Psoas muscle (tissue), 7 donors: ENCODE measurements at regions not wholly inside any gene's neighbourhood (a gene's known extent, or its start where the extent isn't known, plus 50 kb on each side); places are given as distances from the start of the nearest gene placed in this dataset.

Experiments used
- ATAC-seq, 4 donors: fragments of 200-7000 bp; cut with Tn5 transposase; one replicate each; pipeline ENCODE4 v1.9.1; 2020; ENCODE audit warnings: moderate library complexity in 3 of 4, mild to moderate bottlenecking in 2 of 4
- DNase-seq, 2 donors: peaks; one replicate each; pipeline ENCODE4 v3.0.0-alpha.2; 2020
- H3K27ac ChIP-seq: fragments of 200-600 bp; one replicate; pipeline ENCODE4 v1.8.0; 2022
- H3K27me3 ChIP-seq, 3 donors: fragments of 200-600 bp in 1 of 3; one replicate each; pipeline versions ENCODE4 v1.6.1 to v1.8.0; 2013 to 2022; ENCODE audit warnings: low read length in 2 of 3, mild to moderate bottlenecking in 2 of 3, moderate library complexity in 1 of 3; ENCODE audit not compliant: insufficient read depth in 3 of 3
- H3K36me3 ChIP-seq, 2 donors: fragments of 200-600 bp in 1 of 2; one replicate each; pipeline versions ENCODE4 v1.6.1 to v1.8.0; 2013 to 2022; ENCODE audit warnings: low read depth in 1 of 2, mild to moderate bottlenecking in 1 of 2, moderate library complexity in 1 of 2; ENCODE audit not compliant: insufficient read depth in 1 of 2
- H3K4me1 ChIP-seq: fragments of 200-600 bp; one replicate; pipeline ENCODE4 v1.8.0; 2022
- H3K4me3 ChIP-seq: fragments of 200-600 bp; one replicate; pipeline ENCODE4 v1.8.0; 2022; ENCODE audit warnings: mild to moderate bottlenecking
- H3K9me3 ChIP-seq: fragments of 200-600 bp; one replicate; pipeline ENCODE4 v1.8.0; 2022
- CTCF ChIP-seq: fragments of 200-600 bp; IDR thresholded peaks from one replicate; pipeline ENCODE4 v1.8.0; 2022; ENCODE audit warnings: antibody characterized with exemption
- WGBS, 3 donors: extraction: QIAGEN DNeasy Blood & Tissue Kit; methylation state at CpG; one replicate each; pipeline versions ENCODE4 v1.1.6 to v1.1.7; 2013; 5-methylcytosine and 5-hydroxymethylcytosine counted together
- intact Hi-C, 2 donors: fragments of 100-400 bp; cut with DNase I; formaldehyde crosslinking; loops; one replicate each; pipeline versions ENCODE4 v1.11.0 to v1.14.2; 2022
- donor health status: healthy with polysubstance abuse.
- donor health status: DM: no; HTN: no; CAD: no; lungs with moderate emphysema.
- donor health status: Bipolar disorder and iron deficiency.
- donor health status: healthy.
- donor health status: DM: yes; HTN: yes; CAD: no.
- donor health status: DM: no; HTN: no; CAD: no.
- donor health status: DM: yes; HTN: yes; CAD: no.

- ATAC-seq (no peak), DNase-seq (no peak)
- H3K4me3 ChIP-seq, result no peak overlapping the region
- peaks cover 4% of the 10 kb centered on the region for H3K9me3 ChIP-seq
- no peaks in the 10 kb centered on the region for H3K4me1 ChIP-seq
- peaks cover 0 to 3% (median 0%) of the 10 kb centered on the region in 3 donors for H3K27me3 ChIP-seq
- H3K36me3 ChIP-seq, result no peaks in the 10 kb centered on the region
- H3K27ac ChIP-seq, result no peak overlapping the region
- intact Hi-C loops, result no loop called here
- 88 to 93% (median 91%) methylated on average over 5 of the region's 5 CpGs for WGBS, 3 donors
- TF ChIP-seq CTCF, result no peak
These were observed 407.2 kb upstream of the CDH7 start for GRCh38 chr18:65343571-65343970.

GRCh38 chr18:65336411-65336810, 414.4 kb upstream of the CDH7 start:
- H3K27me3 ChIP-seq, result peaks cover 0 to 3% (median 0%) of the 10 kb centered on the region in 3 donors
- TF ChIP-seq CTCF, result no peak
- no peak overlapping the region for H3K27ac ChIP-seq
- H3K4me3 ChIP-seq, result no peak overlapping the region
- no peak for ATAC-seq
- no peaks in the 10 kb centered on the region for H3K4me1 ChIP-seq
- intact Hi-C loops, result no loop called here
- no peaks in the 10 kb centered on the region for H3K36me3 ChIP-seq
- DNase-seq, result no peak
- no peaks in the 10 kb centered on the region for H3K9me3 ChIP-seq
- 64 to 95% (median 91%) methylated on average over 3 of the region's 3 CpGs for whole genome bisulfite sequencing, 3 donors

GRCh38 chr18:65329010-65329409, 421.8 kb upstream of the CDH7 start:
- ATAC-seq, result no peak
- no peaks in the 10 kb centered on the region for H3K27me3 ChIP-seq
- no peak overlapping the region for H3K4me3 ChIP-seq
- H3K4me1 ChIP-seq, result no peaks in the 10 kb centered on the region
- H3K27ac ChIP-seq, result no peak overlapping the region
- intact Hi-C loops, result no loop called here
- no peaks in the 10 kb centered on the region for H3K9me3 ChIP-seq
- DNase-seq, result no peak
- TF ChIP-seq CTCF, result no peak
- H3K36me3 ChIP-seq, result no peaks in the 10 kb centered on the region
- 62 to 79% (median 78%) methylated on average over 2 of the region's 2 CpGs for WGBS, 3 donors

GRCh38 chr18:65326805-65327204, 424.0 kb upstream of the CDH7 start:
- Histone ChIP-seq H3K27ac (no peak overlapping the region), H3K36me3 (no peaks in the 10 kb centered on the region), H3K27me3 (no peaks in the 10 kb centered on the region), H3K4me1 (no peaks in the 10 kb centered on the region), H3K4me3 (no peak overlapping the region), H3K9me3 (no peaks in the 10 kb centered on the region)
- ATAC-seq (no peak), DNase-seq (no peak)
- intact Hi-C loops, result no loop called here
- no peak for TF ChIP-seq CTCF

GRCh38 chr18:65322895-65323294, 427.9 kb upstream of the CDH7 start:
- Histone ChIP-seq H3K27ac (no peak overlapping the region), H3K27me3 (no peaks in the 10 kb centered on the region), H3K36me3 (no peaks in the 10 kb centered on the region), H3K4me1 (no peaks in the 10 kb centered on the region), H3K9me3 (no peaks in the 10 kb centered on the region), H3K4me3 (no peak overlapping the region)
- intact Hi-C loops, result no loop called here
- no peak for TF ChIP-seq CTCF
- ATAC-seq (no peak), DNase-seq (no peak)
- 61 to 73% (median 63%) methylated on average over 3 of the region's 3 CpGs for WGBS, 3 donors
